Breast epithelium (tissue), 4 donors: ENCODE measurements at regions not wholly inside any gene's neighbourhood (a gene's known extent, or its start where the extent isn't known, plus 50 kb on each side); places are given as distances from the start of the nearest gene placed in this dataset.
"Not testable (repeated sequence)": the region's sequence is repeated elsewhere in the genome, so short reads cannot be mapped to it uniquely, and the experiment has no call there.

Experiments
- DNase-seq, 2 donors: peaks; one replicate each; pipeline ENCODE4 v3.0.0-alpha.2; 2019; ENCODE audit warnings: low spot score in 2 of 2
- H3K27ac ChIP-seq, 2 donors: fragments of 200-600 bp; sonication (generic) in 1 of 2; one replicate each; pipeline ENCODE4 v1.5.1; 2016 to 2019; ENCODE audit warnings: mild to moderate bottlenecking in 1 of 2
- H3K27me3 ChIP-seq, 2 donors: fragments of 200-600 bp; sonication (generic) in 1 of 2; one replicate each; pipeline versions ENCODE4 v1.5.1 to v1.6.0; 2017 to 2019; ENCODE audit warnings: control low read depth in 1 of 2, mild to moderate bottlenecking in 1 of 2
- H3K36me3 ChIP-seq: fragments of 200-600 bp; one replicate; pipeline ENCODE4 v1.5.1; 2019
- H3K4me1 ChIP-seq, 2 donors: fragments of 200-600 bp; sonication (generic); one replicate each; pipeline ENCODE4 v1.5.1; 2016 to 2019; ENCODE audit warnings: control low read depth in 1 of 2
- H3K4me3 ChIP-seq, 3 donors: fragments of 200-600 bp; sonication (generic); 1 replicate in 2 of 3; 2 replicates in 1 of 3; pipeline ENCODE4 v1.5.1; 2016 to 2019; ENCODE audit warnings: mild to moderate bottlenecking in 3 of 3, moderate library complexity in 2 of 3
- H3K9me3 ChIP-seq, 2 donors: fragments of 200-600 bp; sonication (generic) in 1 of 2; one replicate each; pipeline ENCODE4 v1.5.1; 2016 to 2019; ENCODE audit warnings: control low read depth in 1 of 2
- POLR2A ChIP-seq: fragments of 450-650 bp; IDR thresholded peaks from one replicate; pipeline ENCODE4 v1.6.1; 2016; ENCODE audit warnings: antibody characterized with exemption, mild to moderate bottlenecking, moderate library complexity
- POLR2AphosphoS5 ChIP-seq, 3 donors: sonication (generic); formaldehyde crosslinking; IDR thresholded peaks; one replicate each; pipeline ENCODE4 v1.6.1; 2017; ENCODE audit warnings: antibody characterized with exemption in 3 of 3
- intact Hi-C: fragments of 100-400 bp; cut with DNase I; formaldehyde crosslinking; loops from one replicate; pipeline ENCODE4 v1.15.1; 2023; ENCODE audit warnings: low total_unique reads
- TF ChIP-seq, protein P1 (sequence below), 3 donors: fragments of 450-650 bp; IDR thresholded peaks; one replicate each; pipeline ENCODE4 v1.5.1; 2016 to 2017; ENCODE audit warnings: antibody characterized with exemption in 3 of 3, mild to moderate bottlenecking in 3 of 3, moderate library complexity in 3 of 3

DNA sequence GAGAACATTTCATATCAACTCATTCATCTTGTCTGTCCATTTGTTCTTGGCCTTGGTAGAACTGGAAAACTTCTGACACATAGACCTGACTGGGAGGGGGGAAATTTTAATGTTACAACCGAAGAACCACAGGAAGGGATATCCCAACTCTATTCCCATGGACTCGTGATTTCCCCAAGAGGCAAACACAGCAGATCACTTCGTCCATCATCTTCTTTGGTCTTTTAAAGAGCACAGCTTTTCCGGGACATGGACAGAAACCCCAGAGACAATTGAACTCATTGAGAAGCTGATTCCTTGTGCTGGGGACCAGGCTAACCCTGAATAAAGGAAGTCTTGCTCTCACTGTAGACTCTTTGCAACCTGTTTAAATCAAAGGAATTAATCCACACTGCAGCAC, 66.3 kb upstream of the TMEM170B start:
- H3K4me3 ChIP-seq: no peak overlapping the region
- no peaks in the 10 kb centered on the region for H3K9me3 ChIP-seq
- H3K27me3 ChIP-seq: no peaks in the 10 kb centered on the region
- no peak for DNase-seq
- intact Hi-C loops: no loop called here
- no peak overlapping the region for H3K27ac ChIP-seq
- no peaks in the 10 kb centered on the region for H3K36me3 ChIP-seq
- TF ChIP-seq POLR2AphosphoS5 (IDR thresholded peaks at IDR 0.05) (no peak), POLR2A (no peak)
- TF ChIP-seq, protein P1, sequence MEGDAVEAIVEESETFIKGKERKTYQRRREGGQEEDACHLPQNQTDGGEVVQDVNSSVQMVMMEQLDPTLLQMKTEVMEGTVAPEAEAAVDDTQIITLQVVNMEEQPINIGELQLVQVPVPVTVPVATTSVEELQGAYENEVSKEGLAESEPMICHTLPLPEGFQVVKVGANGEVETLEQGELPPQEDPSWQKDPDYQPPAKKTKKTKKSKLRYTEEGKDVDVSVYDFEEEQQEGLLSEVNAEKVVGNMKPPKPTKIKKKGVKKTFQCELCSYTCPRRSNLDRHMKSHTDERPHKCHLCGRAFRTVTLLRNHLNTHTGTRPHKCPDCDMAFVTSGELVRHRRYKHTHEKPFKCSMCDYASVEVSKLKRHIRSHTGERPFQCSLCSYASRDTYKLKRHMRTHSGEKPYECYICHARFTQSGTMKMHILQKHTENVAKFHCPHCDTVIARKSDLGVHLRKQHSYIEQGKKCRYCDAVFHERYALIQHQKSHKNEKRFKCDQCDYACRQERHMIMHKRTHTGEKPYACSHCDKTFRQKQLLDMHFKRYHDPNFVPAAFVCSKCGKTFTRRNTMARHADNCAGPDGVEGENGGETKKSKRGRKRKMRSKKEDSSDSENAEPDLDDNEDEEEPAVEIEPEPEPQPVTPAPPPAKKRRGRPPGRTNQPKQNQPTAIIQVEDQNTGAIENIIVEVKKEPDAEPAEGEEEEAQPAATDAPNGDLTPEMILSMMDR (IDR thresholded peaks at IDR 0.05): no peak
- no peaks in the 10 kb centered on the region for H3K4me1 ChIP-seq

DNA sequence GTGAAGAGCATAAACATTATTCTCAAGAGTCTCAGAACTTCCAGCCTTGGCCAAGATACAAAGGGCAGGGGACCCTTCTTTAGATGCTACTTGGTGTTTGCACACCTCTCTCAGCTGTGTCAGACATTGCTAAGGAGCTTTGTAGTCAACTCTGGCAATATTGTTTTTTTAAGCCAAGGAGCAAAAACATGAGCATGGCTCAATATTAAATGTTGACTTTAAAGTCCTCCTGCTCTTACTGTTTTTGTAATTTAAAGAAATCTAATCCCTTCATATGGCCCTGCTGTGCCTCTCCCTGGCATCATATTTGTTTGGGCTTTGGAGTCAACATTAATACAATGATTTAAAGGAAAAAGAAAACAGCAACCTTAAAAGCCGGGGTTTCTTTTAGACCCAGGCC, 67.9 kb upstream of the TMEM170B start:
- Histone ChIP-seq H3K9me3 (no peaks in the 10 kb centered on the region), H3K4me3 (no peak overlapping the region), H3K36me3 (no peaks in the 10 kb centered on the region), H3K4me1 (no peaks in the 10 kb centered on the region), H3K27ac (no peak overlapping the region), H3K27me3 (no peaks in the 10 kb centered on the region)
- TF ChIP-seq POLR2A: no peak
- TF ChIP-seq, protein P1 (IDR thresholded peaks at IDR 0.05): no peak
- DNase-seq: no peak
- intact Hi-C loops: no loop called here

DNA sequence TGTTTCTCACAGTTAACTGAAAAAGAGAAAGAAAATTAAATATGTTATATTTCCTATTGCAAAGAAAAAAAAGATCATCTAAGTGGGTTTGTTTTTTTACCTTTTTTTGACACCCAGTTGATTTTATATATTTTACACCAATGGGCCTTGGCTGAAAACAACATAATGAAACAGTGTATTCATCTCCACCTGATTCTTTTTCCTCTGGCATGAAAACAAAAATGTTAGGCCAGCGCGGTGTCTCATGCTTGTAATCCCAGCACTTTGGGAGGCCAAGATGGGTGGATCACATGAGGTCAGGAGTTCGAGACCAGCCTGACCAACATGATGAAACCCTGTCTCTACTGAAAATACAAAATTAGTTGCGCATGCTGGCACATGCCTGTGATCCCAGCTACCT, 69.3 kb upstream of the TMEM170B start:
- H3K4me1 ChIP-seq, H3K4me3 ChIP-seq, DNase-seq, intact Hi-C loops, H3K36me3 ChIP-seq, H3K27ac ChIP-seq, H3K27me3 ChIP-seq, H3K9me3 ChIP-seq: not testable (repeated sequence)

DNA sequence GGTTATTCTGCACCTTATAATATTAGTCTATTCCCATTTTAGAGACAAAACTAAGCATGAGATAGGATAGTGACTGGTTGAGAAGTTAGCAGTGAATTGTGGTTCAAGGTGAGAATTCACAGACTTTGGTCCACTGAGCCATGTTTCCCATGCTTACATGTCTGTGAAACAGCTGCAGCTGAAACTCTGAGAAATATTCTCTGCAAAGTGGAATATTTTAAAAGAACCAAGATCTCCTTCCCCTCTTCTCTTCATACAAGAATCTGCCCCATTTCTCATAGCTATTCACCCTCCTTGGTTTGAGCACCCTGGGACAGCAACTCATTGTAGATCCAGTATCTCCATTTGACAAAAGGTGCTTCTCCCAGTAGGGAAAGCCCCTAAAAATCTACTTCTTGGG, 70.2 kb upstream of the TMEM170B start:
- no peak overlapping the region for H3K27ac ChIP-seq
- intact Hi-C loops: no loop called here
- no peak for DNase-seq
- H3K36me3 ChIP-seq: no peaks in the 10 kb centered on the region
- no peaks in the 10 kb centered on the region for H3K27me3 ChIP-seq
- no peak overlapping the region for H3K4me3 ChIP-seq
- TF ChIP-seq POLR2A (no peak), POLR2AphosphoS5 (IDR thresholded peaks at IDR 0.05) (no peak)
- TF ChIP-seq, protein P1 (IDR thresholded peaks at IDR 0.05): no peak
- no peaks in the 10 kb centered on the region for H3K4me1 ChIP-seq
- no peaks in the 10 kb centered on the region for H3K9me3 ChIP-seq

DNA sequence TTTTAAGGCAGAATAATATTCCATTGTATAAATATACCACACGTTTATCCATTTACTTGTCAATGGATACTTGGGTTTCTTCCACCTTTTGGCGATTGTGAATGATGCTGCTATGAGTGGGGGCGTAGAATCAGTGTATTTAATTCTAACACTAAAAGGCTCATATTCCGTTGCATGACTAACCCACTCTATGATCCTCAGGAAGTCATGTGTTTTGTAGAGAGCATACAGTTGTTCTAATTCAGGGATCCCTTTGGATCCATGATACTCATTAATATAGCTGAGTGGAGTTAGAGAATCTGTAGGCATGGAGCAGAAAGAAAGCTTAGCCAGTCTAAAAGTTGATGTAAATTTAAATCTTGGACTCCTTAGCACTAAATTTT, 74.2 kb upstream of the TMEM170B start:
- Histone ChIP-seq H3K4me3 (no peak overlapping the region), H3K27ac (no peak overlapping the region), H3K4me1 (no peaks in the 10 kb centered on the region), H3K9me3 (no peaks in the 10 kb centered on the region), H3K27me3 (no peaks in the 10 kb centered on the region), H3K36me3 (no peaks in the 10 kb centered on the region)
- intact Hi-C loops: no loop called here
- no peak for TF ChIP-seq POLR2A
- TF ChIP-seq, protein P1 (IDR thresholded peaks at IDR 0.05): no peak
- no peak for TF ChIP-seq POLR2AphosphoS5 (IDR thresholded peaks at IDR 0.05)
- DNase-seq: no peak

DNA sequence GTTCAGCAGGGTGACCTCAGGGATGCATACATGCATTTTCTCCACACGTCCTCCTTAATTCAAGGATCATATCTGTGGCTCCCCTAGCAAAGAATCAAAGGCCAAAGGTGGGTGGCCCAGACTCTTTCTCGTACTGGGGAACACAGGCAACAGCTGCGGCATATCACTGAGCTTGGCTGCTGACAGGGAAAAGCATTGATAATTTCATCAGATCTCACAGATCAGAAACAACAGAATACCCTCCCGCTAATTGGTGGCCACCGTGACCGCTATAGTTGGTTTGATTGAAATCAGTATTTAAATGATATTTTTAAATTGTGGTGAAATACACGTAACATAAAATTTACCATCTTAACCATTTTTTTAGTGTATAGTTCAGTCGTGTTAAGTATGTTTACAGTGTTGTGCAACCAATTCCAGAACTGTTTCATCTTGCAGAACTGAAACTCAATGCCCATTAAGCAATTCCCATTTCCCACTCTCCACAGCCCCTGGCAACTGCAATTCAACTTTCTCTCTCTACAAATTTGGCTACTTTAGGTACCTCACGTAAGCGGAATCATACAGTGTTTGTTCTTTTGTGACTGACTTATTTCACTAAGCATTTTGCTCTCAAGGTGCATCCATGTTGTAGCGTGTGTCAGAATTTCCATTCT, 74.7 kb upstream of the TMEM170B start:
- TF ChIP-seq POLR2AphosphoS5 (IDR thresholded peaks at IDR 0.05): no peak
- TF ChIP-seq, protein P1 (IDR thresholded peaks at IDR 0.05): no peak
- no peak for TF ChIP-seq POLR2A
- no peak for DNase-seq
- no peaks in the 10 kb centered on the region for H3K27me3 ChIP-seq
- no peaks in the 10 kb centered on the region for H3K4me1 ChIP-seq
- H3K4me3 ChIP-seq: no peak overlapping the region
- intact Hi-C loops: no loop called here
- H3K9me3 ChIP-seq: no peaks in the 10 kb centered on the region
- H3K36me3 ChIP-seq: no peaks in the 10 kb centered on the region
- H3K27ac ChIP-seq: no peak overlapping the region
